ENCODE measurements at regions not wholly inside any gene's neighbourhood (a gene's known extent, or its start where the extent isn't known, plus 50 kb on each side); places are given as distances from the start of the nearest gene placed in this dataset.
"Not testable (repeated sequence)": the region's sequence is repeated elsewhere in the genome, so short reads cannot be mapped to it uniquely, and the experiment has no call there.

DNA sequence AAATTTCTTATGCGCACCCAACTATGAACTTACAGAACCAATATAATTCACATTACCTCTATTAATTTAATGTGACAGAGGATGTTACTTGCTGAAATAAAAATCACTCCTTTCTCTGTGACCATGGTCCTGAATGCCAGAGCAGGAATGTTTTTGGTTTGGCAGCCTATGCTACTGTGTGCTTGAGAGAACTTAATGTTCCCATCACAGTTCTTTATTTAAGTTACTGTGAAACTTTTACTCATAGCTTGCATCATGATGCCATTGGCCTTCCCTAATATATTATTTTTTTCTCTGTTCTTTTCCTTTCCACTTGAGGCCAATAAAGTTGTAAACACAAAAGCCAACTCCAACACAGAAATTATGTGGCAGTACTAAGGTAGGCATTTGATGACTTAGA lies 142.2 kb downstream of the FAM76B start:
- peak; percentile 79 for DNase-seq (ENCODE audit: low read depth)

DNA sequence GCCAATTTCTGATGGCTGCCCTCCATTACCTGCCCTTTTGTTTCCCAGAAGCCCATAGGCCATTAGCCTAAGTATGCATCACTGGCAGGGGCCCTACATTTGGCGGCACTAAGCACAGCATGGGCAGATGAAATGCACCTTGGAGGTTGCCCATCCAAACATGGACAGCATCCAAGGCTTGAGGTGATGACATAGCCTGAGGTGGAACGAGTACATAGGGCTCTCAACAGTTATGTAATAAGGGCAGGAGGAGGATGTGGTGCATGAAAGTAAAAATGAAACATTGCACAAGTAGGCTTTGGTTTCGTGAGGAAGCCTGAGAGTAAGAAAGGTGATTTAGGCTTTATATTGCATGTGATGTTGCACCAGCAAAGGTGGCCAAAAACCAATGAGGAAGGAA lies 148.1 kb downstream of the FAM76B start:
- no peak for DNase-seq (ENCODE audit: low read depth)

DNA sequence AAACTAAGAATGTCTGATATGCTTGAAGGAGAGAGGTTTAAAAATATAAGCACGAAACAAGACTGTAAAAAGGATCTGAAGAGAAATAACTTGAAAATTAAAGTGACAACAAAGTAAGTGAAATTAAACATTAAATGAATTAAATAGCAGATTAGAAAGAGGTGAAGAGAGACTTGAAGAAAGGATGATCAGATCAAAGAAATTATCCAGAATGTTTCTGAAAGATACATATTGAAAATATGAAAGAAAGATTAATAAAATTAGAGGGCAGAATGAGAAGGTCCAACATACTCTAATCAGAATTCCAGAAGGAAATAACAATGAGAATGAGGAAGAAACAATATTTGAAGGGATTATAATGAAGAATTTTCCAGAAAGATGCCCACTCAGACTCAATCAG lies 151.1 kb downstream of the FAM76B start:
- DNase-seq (ENCODE audit: low read depth), result no peak

DNA sequence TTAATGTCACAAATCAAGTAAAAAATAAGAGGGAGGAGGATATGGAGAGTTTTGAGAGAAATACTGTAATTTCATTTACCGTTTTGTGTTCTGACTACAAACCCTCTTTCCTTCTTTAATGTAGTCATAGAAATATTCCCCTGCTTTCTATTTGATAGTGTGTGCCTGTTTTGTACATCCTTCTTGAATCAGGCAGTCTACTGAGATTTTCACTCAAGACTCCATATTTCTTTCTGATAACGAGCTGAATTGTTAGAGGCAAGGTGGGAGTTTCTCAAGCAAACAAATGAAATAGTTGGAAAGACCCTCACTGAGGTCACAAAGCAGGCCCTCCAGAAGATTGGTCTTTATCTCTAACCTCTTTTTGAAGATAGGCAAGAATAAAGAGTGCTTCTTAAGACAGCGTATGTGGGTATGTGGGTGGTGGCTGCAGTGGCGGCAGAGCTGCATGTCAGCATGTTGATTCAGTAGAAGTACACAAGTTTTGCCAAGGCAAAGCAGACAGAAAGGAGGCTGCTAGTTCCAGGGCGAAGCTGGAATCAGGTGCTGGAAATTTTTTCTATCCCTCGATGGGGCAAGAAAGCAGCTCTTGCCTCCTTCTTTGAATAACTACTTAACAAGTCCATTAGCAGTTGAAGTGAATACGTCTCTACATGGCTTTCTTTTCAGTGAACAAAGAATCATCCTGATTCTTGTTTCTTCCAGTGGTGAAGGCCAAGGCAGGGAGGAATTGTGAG lies 164.2 kb downstream of the FAM76B start:
- DNase-seq (ENCODE audit: low read depth), result no peak

DNA sequence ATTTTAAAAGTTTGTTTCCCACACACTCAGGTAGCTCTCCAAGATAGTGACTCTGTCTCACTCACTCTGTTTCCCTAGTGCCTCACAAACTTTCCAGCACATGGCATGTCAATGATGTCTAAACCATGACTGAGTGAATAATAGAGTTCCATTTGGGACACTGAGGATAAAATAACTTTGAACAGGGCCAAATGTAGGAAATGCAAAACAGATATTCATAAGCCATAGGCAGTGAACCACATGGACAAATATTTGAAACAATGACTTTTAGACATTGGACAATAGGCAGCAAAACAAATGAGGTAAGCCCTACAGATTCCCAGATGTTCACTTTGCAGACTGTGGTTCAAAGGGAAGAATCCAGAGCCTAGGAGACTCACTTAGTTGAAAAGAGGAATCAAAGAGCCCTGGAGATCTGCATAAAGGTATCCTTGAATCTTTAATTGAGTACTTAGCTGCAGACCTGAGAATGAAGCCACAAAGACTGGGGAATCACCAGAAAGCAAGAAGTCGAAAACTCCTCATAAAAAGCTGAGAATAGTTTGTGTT lies 173.3 kb downstream of the FAM76B start:
- no peak for DNase-seq (ENCODE audit: low read depth)

DNA sequence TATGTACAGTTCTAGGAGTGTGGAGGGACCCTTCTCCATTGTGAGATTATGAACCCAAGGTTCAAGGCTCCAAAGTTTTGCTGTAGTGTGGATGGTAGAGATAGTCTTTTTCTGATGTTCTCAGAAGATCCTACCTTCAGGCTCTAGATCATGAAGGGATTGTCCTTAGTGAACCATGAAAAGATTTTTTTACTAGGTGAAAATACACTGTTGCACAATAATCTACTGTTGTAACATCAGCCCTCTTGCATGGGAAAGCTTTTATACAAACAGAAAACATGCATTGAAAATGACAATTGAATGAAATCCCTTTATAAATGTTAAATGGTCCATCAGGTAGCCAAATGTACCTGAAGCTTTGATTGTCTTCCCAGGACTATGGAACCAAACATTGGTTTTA lies 177.8 kb downstream of the FAM76B start:
- no peak for DNase-seq (ENCODE audit: low read depth)

DNA sequence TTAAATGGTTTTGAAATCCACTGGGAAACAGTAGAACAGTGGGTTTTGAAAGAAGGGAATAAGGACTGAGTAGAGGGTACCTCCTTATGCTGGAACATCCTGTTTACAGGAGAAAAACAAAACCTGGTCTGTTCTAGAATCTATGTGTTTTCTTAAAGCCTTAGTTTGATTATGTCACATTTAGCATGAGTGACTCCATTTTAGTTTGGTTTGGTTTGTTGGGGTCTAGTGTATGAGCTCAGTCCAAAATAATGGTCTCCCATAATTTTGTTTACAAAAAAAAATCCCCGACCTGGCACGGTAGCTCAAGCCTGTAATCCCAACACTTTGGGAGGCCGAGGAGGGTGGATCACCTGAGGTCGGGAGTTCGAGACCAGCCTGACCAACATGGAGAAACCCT lies 179.4 kb downstream of the FAM76B start:
- DNase-seq (ENCODE audit: low read depth), result not testable (repeated sequence)

DNA sequence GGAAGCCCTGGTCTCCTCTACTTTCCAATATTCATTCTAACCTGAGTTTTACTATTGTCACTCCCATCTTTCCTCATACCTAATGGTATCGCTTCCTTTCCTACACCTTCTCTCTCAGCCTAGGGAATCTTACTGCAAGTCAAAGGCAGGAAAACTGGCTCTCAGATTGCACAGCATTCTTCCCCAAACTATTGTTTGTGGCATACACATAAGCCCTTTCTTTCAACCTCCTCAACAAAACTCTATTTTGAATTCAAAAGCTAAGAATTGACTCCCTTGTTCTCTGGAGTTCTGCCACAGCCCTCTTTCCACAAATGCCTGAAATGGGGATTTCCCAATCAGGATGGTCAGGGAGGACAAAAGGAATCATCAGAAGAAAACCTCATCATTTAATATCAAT lies 181.5 kb downstream of the FAM76B start:
- DNase-seq (ENCODE audit: low read depth), result no peak

DNA sequence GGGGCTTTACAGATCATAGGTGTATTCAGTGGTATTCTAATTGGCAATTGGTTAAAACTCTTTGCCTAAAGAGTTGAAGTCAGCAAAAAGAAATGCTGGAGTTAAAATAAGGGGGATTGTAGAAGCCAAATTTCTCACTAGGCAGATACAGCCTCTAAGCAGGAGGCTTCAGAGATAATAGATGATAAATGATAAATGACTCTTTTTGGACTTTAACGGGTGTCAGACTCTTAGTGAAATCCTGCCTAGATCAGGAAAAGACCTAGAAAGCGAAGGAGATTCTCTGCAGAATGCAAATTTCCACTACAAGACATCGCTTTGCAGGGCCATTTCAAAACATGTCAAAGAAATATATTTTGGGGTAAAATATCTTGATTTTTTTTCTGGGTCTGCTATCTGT lies 182.8 kb downstream of the FAM76B start:
- DNase-seq (ENCODE audit: low read depth), result no peak

DNA sequence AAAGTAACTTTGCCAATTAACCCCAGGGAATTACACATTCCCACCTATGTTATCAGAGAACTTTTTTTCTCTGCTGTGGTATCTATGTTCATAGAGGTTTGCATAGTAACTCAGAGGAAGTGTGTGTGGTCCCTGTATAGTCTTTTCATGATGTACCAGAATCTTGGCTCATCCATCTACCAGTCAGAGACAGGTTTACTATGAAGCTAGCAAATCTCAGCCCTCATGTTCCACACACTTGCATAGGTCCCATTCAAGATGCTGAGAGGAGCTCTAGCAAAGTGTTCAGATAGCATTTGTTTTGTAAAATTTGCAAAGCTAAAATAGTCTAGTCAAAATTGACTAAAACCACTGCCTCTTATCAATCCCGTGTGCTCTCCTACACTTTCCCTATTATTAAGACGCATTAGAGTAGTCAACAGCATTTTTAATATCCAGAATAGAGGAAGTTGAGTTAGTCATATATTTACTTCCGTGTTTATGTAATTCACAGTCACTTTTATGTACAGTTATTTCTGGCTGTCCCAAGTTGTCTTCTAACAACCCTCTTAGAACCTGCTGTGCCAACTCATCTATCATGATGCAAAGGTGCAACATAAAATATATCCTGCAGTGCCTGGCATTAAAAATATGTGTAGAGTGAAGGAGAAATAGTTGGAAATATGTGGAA lies 184.2 kb downstream of the FAM76B start:
- no peak for DNase-seq (ENCODE audit: low read depth)

DNA sequence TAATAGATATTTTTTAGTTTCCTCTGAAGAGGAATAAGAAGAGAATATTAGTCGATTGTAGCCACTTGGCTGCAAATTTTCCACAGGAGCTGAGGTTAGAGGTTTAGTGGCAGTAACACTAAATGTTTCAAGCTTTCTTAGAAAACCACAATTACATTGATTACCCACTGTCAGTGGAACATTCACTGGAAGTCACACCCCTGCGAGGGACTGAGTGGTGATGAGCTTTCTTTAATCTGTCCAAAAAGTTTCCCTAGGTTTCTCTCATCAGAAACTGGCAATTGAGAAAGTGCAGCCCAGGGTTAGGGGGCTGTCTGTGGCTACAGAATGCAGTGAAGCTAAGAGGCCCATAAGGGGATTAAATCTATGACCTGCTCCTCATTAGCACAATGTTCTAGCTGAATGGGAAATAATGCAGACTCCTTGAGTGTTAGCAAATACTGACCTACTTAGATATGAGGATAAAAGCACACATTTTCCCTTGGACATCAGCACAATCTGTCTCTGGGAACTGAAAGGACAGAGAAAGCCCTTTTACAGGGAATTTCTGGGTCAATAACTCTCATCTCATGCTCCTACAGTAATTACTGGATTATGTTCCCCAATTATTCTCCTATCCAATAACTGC lies 189.5 kb downstream of the FAM76B start:
- no peak for DNase-seq (ENCODE audit: low read depth)

DNA sequence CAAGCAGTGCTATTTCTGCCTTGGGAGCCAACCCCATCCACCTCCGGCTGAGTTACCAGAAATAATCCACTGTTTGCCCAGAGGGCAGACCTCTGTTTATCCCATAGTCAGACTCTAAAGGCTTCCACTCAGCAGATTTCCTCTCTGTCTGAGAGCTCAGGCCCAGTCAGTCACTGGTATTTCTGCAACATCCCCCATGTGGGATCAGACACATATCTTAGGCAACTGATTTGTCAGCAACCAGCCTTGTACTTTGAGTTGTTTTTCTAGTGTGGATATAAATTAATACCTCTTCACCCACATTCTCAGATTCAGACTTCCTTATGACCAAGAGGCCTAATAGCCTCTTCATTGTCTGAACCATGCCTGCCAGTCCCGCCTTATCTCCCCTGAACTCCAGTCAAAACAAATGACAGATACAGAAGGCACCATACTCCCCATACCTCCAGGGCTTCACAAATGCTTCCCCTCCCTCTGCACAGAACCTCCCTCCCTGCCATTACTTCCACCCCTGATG lies 193.6 kb downstream of the FAM76B start:
- no peak for DNase-seq (ENCODE audit: low read depth)

DNA sequence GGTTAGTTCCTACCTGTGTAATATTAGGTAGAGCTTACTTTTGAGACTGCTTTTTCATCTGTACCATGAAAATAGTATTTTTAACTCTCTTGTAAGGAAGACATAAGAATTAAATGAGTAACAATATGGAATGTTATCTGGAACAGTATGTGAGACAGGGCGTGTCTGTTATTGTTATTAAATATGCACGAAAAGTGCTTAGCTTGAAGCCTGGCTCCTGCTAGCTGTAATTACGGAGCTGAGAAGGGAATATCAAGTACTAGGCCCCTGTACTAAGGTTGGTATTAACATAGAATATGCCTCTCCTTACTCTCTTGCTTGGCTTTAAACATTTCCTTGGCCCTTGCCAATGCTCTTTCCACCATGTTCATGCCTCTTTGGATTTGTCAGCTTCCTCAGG lies 194.0 kb downstream of the FAM76B start:
- no peak for DNase-seq (ENCODE audit: low read depth)

DNA sequence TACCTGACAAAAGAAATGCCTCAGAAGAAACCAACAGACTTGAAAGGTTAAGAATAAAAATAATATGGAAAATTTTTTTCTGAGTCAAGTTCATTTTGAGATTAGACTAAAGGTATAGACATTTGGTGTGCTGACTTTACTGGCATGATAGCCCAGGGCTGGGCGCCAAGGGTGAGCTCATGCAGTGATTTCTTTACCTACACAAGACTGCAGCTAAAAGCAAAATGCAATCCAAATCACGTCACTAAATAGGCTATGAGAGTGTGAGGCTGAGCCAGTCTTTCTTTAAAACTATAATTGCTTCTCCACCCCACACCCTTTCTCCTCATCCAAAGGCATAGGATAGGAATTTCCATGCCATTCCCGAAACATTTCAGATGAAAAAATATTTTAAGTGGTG lies 196.5 kb downstream of the FAM76B start:
- DNase-seq (ENCODE audit: low read depth), result no peak

DNA sequence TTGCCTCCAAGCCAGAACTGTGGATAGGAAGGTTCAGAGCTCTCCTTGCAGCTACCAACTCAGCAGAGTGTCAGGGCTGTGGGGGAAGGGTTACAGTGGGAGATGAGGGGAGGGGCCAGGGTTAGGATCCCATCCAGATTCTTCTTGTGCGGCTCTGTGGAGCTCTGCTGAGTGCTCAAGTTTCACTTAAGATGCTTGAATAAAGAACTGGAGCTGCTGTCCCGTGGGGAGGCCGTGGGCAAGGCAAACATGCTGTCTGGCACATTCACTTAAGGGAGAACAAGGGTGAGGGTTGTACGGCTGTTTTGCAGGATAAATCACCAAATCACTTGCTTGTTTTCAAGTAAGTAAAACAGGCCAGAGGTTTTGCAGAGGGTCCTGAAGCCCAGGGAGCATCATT lies 197.1 kb downstream of the FAM76B start:
- DNase-seq (ENCODE audit: low read depth), result peak; percentile 81

DNA sequence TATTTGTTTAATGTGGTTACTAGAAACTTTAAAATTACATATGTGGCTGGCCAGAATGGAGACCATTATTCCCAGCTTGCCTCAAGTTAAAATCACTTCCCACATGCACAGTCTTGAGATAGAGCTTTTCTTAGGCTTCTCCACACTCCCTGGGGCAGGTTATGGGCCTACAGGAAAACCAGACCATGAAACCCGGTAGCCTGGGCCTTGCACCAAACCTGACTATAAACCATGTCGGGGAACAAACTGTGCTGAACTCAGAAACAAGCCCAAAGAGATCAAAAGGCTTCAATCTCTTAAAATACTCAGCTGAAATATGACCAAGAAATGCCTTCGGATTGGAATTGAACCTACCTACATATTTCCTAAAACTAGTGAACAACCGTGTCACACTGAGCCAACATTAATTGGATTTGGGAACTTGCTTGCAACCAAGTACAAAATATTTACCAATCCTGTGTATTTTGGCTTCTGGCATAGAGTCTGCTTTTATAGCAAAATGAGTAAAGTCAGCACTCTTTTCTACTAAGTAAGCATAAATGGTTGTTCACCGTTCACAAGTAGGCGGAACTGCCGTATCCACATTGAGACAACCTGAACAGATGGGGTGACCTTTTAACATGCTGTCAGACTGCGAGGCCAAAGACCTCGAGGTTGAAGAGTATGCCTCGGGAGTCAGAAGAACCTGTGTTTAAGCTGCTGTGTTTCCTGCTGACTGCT lies 199.5 kb downstream of the FAM76B start:
- no peak for DNase-seq (ENCODE audit: low read depth)

DNA sequence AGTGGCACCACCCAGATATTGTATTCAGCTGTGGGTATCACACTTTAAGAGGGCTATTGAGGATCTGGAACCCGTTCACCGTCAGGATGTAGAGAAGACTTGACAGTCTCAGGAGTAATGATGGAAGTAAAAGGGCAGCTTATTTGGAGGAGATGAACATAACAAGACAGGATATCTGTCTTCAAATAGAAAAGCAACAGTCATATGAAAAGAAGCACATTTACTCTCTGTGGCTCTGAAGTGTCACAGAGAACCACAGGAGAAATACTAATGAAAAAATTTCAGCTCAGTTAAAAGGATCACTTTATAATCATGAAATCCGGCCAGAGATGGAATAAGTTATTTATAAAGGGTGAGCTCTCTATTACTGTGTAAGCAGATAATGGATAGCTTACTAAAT lies 200.8 kb downstream of the FAM76B start:
- DNase-seq (ENCODE audit: low read depth), result no peak

DNA sequence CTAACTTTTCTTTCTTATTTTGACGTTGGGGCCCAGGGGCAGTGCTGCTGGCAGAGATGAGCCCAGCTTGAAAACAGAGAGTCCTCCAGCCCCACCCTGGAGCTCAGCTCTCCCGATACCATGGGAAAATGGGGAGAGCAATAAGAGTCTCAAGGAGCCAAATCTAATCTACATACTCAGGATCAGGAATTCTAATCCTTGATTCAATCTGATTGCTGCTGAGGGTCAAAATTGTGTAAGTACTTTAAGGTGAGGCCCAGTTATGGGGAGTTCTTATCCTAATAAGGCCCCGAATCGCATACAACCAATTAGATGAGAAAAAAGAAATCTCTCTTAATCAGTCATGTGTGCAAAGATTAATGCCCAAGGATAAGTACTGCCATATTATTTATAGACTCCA lies 202.9 kb downstream of the FAM76B start:
- DNase-seq (ENCODE audit: low read depth), result no peak

DNA sequence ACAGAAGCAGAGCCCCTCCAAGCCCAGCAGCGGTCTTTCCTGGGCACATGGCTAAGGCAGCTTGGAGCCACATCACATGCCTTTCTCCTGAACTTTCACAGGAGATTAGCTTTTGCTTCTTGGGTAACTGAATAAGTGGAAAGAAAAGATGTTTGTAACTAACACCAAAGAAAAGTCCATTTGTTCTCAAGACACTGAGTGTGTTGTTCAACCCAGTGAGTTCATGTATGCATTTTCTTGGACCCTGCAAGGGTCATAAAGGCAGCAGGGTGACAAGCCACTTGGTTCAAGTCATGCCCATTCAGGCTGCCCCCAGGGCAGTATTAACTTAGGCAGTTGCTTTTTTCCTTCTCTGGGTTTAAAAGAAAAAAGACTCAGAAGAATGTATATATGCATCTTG lies 203.4 kb downstream of the FAM76B start:
- DNase-seq (ENCODE audit: low read depth), result no peak

DNA sequence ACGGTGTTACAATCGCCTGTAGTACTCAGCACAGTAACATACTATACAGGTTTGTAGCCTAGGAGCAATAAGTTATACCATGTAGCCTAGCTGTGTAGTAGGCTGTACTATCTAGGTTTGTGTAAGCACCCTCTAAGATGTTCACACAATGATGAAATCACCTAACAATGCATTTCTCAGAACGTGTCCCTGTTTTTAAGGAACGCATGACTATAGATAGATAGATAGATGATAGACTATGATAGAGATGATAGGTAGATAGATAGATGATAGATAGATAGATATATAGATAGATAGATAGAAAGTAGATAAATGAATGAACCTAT lies 203.9 kb downstream of the FAM76B start:
- DNase-seq (ENCODE audit: low read depth), result no peak

DNA sequence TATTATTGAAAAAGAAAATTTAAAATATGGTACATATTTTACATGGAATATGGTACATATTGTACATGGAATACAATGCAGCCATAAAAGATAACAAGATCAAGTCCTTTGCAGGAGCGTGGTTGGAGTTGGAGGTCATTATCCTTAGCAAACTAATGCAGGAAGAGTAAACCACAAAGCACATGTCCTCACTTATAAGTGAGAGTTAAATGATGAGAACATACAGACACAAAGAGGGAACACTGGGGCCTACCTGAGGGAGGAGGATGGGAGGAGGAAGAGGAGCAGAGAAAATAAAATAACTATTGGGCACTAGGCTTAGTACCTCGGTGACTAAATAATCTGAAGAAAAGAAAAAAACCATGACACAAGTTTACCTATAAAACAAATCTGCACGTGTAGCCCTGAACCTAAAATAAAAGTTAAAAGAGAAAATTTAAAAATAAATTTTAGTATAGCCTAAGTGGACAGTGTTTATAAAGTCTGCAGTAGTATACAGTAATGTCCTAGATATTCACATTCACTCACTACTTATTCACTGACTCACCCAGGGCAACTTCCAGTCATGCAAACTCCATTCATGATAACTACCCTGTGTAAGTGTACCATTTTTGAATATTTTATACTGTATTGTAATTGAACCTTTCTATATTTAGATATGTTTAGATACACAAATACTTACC lies 204.4 kb downstream of the FAM76B start:
- no peak for DNase-seq (ENCODE audit: low read depth)

DNA sequence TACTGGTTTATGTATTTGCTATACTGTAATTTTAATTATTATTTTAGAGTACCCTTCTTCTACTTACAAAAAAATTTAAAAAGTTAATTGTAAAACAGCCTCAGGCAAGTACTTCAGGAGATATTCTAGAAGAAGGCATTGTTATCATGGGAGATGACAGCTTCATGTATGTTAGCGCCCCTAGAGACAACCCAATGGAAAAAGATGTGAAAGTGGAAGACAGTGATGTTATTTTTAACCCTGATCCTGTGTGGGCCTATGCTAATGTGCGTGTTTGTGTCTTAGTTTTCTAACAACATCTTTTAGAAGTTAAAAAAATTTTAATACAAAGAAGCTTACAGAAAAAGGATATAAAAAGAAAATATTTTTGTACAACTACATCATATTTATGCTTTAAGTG lies 205.0 kb downstream of the FAM76B start:
- DNase-seq (ENCODE audit: low read depth), result no peak

Data from fibroblast of the conjunctiva (primary cell).